Epithelial cell of prostate (primary cell): ENCODE measurements at regions not wholly inside any gene's neighbourhood (a gene's known extent, or its start where the extent isn't known, plus 50 kb on each side); places are given as distances from the start of the nearest gene placed in this dataset.
"Not testable (repeated sequence)": the region's sequence is repeated elsewhere in the genome, so short reads cannot be mapped to it uniquely, and the experiment has no call there.

Source experiments
- DNase-seq: peaks from one replicate; pipeline ENCODE4 v3.0.0-alpha.2; 2011; ENCODE audit warnings: low read depth, low spot score
- H3K27ac ChIP-seq: fragments of 450-650 bp; 2 replicates; pipeline ENCODE4 v1.5.1; 2017; ENCODE audit warnings: mild to moderate bottlenecking

DNA sequence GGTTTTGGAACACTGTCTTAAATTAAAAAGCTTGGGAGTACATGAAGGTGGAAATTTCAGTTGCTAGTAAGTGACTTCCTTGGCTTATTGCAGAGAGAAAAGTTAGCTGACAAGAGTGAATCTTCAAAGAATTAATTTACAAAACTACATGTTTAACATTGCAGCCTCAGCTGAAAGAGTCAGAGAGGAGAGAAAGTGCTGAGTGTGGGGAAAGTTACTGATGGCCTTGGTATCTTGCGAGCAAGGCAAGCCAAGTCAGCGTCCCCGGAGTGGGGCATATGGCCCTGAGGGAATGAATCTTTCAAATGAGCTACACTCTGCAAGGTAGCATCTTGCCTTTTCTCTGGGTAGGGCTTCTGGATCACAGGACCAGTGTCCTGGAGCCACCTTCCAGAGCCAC, 131.3 kb downstream of the LPIN1 start:
- no peak overlapping the region for H3K27ac ChIP-seq
- no peak for DNase-seq

DNA sequence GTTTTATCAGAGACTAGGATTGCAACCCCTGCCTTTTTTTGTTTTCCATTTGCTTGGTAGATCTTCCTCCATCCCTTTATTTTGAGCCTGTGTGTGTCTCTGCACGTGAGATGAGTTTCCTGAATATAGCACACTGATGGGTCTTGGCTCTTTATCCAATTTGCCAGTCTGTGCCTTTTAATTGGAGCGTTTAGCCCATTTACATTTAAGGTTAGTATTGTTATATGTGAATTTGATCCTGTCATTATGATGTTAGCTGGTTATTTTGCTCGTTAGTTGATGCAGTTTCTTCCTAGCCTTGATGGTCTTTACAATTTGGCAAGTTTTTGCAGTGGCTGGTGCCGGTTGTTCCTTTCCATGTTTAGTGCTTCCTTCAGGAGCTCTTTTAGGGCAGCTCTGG, 138.8 kb downstream of the LPIN1 start:
- not testable (repeated sequence) for H3K27ac ChIP-seq, DNase-seq

DNA sequence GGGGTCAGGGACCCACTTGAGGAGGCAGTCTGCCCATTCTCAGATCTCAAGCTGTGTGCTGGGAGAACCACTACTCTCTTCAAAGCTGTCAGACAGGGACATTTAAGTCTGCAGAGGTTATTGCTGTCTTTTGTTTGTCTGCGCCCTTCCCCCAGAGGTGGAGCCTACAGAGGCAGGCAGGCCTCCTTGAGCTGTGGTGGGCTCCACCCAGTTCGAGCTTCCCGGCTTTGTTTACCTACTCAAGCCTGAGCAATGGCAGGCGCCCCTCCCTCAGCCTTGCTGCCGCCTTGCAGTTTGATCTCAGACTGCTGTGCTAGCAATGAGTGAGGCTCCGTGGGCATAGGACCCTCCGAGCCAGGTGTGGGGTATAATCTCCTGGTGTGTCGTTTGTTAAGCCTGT, 140.5 kb downstream of the LPIN1 start:
- not testable (repeated sequence) for DNase-seq, H3K27ac ChIP-seq

DNA sequence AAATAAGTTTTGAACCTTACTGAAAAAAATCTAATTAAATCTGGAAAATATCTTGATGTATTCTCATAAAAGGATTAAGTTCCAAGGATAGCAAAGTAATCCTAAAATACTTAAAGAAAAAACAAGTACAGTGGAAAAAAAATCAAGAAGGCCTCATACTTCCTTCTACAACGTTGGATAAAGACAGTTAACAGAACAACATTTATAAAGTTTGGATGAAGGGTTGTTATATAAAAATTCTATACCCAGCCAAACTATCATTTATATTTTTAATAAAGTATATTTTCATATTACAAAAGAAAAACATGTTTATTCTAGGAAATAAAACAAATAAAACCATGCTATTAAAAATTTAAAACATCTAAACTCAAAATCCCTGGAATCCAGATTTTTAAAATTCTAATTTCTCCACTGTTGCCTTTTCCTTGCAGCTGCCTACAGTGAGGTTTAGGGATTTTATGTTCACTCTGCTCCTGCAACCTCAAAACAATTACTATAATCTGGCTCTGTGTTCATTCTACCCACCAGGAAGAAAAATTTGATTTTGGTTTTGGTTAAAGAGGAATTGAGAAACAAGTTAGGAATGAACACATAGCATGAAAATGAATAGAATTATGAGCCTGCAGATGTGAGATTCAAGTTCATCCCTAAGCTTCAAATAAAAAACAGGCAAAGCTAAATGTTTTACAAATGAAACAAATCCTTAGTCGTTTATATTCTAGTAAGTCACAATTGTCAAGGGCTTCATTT, 142.8 kb downstream of the LPIN1 start:
- no peak overlapping the region for H3K27ac ChIP-seq
- DNase-seq, result no peak

DNA sequence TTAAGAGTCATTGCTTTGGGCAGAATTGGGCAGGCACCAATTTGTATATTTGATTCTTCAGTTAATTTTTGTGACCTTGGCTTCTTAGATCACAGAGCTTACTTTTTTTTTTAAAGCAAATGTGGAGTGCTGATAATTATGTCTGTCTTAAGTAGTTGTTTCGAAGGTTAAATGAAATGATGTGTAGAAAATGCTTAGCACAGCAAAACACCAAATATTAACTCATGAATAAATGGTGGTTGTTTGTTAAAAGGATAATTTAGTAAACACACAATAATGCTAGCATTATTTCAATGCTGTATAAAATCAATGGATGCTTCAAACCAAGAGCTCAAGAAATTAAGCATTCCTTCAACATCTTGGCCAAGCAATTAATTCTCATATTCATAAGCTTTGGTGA, 143.4 kb downstream of the LPIN1 start:
- H3K27ac ChIP-seq, result no peak overlapping the region
- DNase-seq, result no peak

DNA sequence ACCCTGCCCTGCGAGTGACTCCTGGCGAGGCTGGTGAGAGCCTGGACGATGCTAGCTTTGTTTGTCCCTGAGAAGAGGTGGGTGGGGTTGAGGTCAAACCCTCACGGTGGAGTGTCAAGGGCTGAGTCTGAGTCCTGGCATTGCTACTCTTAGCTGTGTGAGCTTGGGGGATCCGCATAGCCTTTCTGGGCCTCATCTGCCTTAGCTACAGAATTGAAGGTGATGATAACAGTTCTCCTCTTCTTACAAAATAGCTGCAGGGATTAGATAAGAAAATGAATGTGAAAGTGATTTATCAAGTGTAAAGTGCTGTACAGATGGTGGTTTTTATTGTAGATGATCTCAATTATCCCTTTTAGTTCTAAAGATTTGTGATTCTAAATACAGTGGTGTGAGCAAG, 144.6 kb downstream of the LPIN1 start:
- no peak for DNase-seq
- H3K27ac ChIP-seq, result no peak overlapping the region

DNA sequence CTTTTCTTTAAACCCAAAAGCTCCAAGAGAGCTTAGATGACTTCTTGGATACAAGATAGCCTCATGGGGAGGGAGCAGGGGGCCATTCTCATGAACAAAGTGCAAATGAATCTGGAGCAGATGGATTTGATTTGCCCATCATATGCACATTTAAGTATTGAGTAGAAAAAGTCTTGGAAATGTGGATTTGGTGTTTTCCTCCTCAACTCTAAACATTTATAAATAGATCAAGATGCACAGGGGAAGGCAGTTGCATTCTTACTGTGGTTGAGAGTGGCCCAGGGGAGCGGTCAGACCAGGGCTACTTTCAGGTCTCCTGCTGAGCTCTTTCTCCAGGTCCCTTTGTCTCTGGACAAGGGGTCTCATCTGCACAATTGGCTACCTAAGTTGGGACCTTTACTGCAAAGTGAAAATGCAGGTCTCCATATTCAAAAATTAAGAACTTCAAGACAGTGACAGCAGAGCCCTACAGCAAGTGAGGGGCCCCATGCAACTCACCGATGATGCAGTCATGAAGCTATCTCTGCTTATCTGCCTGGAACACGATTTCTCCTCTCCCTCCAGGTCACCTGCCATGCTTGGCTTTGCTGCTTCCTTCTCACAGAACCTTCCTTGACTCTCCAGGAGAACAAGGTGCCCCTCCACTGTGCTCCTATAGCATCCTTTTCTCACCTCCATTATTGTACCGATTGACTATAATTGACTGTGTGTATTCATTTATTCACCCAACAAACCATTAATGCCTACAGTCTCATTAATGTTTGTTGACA, 145.4 kb downstream of the LPIN1 start:
- no peak for DNase-seq
- no peak overlapping the region for H3K27ac ChIP-seq

DNA sequence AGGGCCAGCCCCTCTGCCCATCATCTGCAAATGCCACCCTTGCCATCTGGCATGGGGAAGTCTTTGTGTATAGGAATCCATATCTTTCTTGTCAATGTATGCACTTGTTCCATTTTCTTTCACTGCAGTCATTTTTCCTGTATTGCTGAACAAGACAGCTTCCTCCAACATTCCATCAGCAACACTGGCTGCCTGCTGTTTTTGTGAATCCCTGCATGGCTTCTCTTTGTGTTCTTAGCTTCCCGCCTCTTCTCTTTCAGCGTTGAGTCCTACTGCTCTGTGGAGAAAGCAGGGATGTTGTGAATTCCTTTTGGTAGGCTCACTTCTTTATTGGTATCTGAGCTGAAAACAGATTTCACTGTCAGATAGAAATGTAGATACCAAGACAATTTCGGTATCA, 150.0 kb downstream of the LPIN1 start:
- DNase-seq, result no peak
- H3K27ac ChIP-seq, result no peak overlapping the region

DNA sequence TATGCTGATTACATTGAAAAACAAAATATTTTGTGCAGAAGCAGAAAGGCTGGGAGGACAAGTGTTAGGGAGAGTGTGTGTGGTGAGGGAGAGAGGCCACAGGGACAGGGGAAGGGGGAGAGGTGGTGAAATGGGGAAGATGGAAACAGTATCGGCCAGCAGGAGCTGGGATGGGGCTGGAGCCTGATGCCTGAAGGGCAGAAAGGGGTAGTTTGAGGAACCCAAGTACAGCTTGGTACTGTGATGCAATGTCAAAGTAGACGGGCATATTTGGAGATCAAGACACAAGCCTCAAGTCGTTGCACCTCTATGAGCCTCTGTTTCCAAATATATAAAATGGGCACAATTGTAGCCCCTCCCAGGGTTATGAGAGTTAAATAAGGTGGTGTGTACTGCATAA, 152.1 kb downstream of the LPIN1 start:
- no peak for DNase-seq

DNA sequence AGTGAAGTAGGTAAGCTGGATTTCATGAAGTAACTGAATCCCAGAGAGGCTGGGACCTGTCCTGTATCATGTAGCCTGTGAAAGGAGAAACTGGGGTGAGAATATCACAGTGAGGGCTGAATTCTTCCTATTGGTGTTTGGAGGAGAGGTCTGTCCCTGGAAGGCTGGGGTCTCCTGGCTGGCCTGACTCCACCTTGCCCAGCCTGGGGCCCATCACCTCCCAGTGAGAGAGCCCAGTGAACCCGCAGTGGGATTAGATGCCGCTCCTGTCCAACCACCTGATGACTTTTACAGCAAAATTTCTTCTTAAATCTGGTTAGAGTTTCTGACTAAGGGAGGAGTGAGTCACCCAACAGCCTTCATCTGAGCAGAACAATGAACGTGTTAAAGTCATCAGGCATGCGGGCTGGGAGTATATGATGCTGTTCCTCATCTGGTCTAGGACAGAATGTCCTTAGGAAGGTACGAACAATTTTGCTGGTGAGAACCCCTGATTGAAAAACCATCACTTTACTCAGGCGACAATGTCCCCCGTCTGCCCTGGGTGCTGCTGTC, 152.9 kb downstream of the LPIN1 start:
- DNase-seq, result peak; percentile 34
- H3K27ac ChIP-seq, result no peak overlapping the region

More for the DNA sequence above, 152.1 kb downstream of the LPIN1 start:
- H3K27ac ChIP-seq, result no peak overlapping the region

DNA sequence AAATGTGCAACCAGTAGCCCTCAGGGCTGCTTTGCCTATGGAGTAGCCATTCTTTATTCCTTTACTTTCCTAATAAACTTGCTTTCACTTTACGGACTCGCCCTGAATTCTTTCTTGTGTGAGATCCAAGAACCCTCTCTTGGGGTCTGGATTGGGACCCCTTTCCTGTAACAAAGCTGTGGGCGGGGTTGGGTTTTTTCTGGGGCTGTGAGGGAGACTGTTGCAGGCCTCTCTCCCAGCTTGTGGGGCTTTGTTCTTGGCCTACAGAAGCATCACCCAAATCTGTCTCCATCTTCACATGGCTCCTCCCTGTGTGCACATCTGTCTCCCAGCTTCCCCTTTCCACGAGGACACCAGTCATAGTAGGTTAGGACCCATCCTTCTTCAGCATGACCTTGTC, 154.5 kb downstream of the LPIN1 start:
- not testable (repeated sequence) for DNase-seq, H3K27ac ChIP-seq

DNA sequence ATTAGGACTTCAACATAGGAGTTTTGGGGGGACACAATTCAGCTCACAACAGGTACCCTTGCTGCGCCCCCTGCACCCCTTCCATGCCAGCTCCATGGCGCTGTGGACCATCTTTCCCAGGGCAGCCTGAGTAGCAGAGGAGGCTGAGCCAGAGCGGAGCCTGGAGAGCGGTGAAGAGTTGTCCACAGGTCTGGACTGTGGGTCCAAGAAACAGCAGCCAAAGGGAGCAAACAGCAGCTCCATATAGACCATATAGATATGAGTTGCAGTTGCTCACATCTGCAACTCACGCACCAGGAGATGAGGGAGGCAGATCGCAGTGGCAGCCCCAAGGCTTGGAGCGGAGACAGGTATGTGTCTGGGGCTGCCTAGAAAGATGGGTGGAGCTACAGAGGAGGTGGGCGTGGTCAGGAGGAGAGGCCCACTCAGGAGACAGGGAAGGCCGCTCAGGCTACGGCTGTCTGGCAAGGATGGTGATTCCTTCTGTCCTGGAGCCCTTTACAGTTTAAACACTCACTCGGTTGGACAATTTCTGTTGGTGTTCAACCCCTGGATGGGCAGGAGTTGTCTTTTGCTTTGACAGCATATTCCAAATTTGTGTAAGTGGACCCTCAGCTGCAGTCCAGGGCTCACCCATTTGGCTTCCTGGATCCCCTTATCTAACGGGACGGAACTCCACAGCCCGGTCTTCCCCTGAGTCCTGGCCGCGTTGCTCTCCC, 155.1 kb downstream of the LPIN1 start:
- DNase-seq, result no peak
- no peak overlapping the region for H3K27ac ChIP-seq

DNA sequence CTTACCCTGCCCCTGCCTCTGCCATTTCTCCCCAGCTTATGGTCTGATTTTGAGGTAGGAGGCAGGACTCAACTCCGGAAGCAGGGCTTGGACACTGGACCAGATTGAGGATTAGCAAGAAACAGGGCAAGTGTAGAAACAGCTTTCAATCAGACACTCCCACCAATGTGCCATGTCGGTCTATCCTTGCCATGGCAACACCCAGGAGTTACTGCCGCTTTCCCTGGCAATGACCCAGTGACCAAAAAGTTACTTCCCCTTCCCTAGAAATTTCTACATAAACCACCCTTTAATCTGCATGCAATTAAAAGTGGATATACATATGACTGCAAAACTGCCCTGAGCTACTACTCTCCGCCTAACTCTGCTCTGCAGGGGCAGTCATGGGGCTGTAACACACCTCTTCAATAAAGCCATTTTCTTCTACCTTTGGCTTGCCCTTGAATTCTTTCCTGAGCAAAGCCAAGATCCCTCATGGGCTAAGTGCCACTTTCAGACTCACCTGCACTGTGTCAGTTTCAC, 156.7 kb downstream of the LPIN1 start:
- DNase-seq, result no peak
- no peak overlapping the region for H3K27ac ChIP-seq

DNA sequence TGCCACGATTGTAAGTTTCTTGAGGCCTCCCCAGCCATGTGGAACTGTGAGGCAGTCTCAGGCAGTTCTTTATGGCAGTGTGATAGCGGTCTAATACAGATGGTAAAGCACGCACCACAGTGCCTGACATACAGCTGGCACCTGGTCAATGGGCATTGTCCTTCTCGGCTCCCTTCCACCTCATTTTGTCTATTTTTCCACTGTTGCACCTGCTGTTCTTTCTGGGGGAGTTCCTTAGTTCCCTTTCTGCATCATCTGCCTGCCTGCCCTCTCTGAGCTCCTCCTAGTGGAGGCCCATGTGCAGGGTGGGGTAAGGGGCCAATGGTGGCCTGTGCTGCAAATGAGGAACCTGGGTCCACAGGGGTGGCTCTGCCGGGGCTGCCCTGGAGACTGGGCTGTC, 157.6 kb downstream of the LPIN1 start:
- DNase-seq, result no peak
- H3K27ac ChIP-seq, result no peak overlapping the region

DNA sequence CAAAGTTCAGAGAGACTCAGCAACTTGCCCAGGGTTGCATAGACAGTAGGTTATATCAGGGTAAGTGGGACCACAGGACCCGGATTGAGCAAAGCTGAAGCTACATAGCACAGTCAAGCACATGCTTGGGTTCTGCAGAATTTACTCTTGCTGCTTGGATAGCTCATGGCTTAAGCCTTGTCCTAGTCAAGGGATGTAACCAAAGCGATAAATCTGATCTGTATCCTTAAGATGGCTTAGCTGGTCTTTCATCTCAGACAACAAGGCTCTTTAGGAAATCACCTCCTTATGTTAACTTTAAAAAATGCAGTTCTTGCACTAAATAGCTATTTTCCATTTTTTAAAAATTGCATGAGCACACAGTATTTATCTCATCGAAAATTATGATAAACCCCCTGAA, 158.5 kb downstream of the LPIN1 start:
- no peak for DNase-seq
- H3K27ac ChIP-seq, result no peak overlapping the region

DNA sequence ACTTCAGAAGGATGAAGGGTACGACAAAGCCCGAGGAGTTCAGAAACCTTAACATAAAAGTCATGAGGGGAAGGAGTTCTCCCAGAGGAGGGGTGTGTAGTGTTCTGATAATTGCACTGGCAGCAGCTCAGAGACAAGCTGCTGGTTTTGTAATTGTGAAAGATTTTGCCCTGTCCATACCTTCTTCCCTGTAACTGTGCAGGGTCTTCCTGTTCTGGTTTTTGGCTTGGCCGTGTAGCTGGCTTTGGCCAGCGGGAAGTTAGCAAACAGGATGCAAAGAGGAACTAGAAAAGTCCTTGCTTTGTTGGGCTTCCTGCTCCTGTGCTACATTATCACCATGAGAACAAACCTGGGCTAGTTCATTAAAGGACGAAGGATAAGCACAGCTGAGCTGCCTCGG, 160.8 kb downstream of the LPIN1 start:
- no peak for DNase-seq
- H3K27ac ChIP-seq, result no peak overlapping the region

DNA sequence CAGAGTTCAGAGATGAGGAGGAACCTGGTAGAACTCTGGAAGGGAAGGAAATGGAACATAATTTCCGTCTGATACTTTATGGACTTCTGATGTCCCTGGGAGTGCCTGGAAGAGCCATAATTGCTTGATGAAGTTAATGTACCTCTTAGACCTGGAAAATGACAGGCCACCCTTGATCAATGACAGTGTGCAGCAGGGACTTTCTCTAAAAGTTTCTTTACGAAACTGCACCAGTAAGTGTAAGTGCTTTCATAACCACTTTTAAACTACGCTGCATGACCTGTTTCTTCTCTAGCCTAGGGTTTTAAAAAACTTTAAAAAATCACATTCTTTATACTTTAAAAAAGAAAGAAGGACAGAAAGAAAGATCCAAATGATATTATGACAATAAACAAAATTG, 164.5 kb downstream of the LPIN1 start:
- no peak for DNase-seq
- H3K27ac ChIP-seq, result no peak overlapping the region

DNA sequence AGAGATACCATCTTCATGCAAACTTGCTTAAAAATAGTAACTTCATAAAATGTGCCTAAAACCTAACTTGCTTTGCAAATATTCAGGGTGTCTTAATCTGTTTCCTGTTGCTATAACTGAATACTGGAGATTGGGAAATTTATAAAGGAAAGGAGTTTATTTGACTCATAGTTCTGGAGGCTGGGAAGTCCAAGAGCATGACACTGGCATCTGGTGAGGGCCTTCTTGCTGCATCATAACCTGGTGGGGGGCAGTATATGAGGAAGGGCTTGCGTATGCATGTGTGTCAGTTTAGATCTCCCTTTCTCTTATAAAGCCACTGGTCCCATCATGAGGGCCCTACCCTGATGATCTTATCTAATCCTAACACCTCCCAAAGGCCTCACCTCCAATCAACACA, 166.5 kb downstream of the LPIN1 start:
- no peak overlapping the region for H3K27ac ChIP-seq
- no peak for DNase-seq

DNA sequence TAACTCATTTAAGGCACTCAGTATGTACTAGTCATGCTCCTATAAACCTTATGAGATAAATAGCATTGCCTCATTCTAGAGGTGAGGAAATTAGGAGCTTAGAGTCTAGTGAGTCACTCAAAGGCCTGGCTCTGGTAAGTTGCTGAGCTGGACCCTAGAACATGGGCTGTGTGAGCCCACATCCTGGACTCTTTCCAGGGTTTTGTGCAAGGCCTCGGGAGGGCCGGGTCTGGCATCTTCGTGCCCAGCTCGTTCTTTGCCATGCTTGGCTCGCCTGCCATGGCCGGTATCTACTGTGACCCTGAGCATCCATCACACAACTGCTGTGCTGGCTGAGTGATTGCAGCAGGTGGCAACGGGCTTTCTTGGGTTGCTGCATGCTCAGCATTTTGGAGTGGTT, 168.0 kb downstream of the LPIN1 start:
- peak; percentile 41 for DNase-seq
- H3K27ac ChIP-seq, result no peak overlapping the region

DNA sequence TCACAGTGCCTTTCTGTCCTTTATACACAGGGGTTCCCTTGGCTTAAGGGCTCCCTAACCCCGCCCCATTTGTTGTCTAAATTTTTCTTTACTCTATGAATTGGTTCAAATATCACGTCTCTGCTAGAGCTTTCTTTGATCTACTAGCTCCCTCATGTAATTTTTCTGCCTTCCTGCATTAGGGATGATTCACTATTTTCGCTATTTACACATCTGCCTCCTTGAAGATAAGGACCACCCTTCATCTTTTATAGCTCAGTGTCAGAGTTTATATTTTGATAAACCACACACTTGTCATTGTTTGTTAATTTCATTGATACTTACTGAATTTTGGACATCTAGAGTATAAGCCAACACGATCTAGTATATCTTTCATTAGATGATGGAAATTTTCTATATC, 169.2 kb downstream of the LPIN1 start:
- no peak overlapping the region for H3K27ac ChIP-seq
- DNase-seq, result no peak

DNA sequence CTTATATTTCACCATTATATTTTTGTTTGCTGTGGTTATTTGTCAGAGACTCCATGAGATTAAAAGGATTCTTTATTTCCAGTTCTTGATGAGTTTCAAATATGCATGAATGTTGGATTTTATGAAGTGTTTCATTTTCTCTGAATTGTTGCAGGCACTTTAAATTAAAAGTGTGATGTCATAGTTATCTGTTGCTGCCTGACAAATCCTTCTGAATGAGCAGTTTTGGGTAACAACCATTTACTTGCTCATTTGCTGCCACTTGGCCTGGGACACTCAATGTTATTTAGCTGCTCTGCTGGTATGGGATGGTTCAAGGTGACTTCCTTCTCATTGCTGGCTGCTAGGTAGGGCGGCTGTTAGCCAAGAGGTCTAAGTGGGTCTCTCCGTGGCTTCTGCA, 173.5 kb downstream of the LPIN1 start:
- no peak for DNase-seq
- no peak overlapping the region for H3K27ac ChIP-seq
